ENCODE measurements at regions not wholly inside any gene's neighbourhood (a gene's known extent, or its start where the extent isn't known, plus 50 kb on each side); places are given as distances from the start of the nearest gene placed in this dataset. TPM values are rescaled to one million over a fixed set of nuclear protein-coding genes. Genes with fewer than 3 reads are reported as not detected.

- Histone ChIP-seq H3K36me3 (no peaks in the 10 kb centered on the region), H3K27me3 (no peaks in the 10 kb centered on the region), H3K4me3 (no peak overlapping the region), H3K4me1 (peaks cover 0 to 18% (median 3%) of the 10 kb centered on the region in 4 donors), H3K27ac (no peak overlapping the region), H3K9me3 (no peaks in the 10 kb centered on the region)
- TF ChIP-seq EP300 (IDR thresholded peaks at IDR 0.05) = no peak
- TF ChIP-seq POLR2A (IDR thresholded peaks at IDR 0.05) = no peak
- no peak for TF ChIP-seq CTCF (IDR thresholded peaks at IDR 0.05)
- WGBS, 2 donors = 81 to 85% methylated on average over 4 of the region's 4 CpGs
- no peak for DNase-seq (ENCODE audit: low spot score in 2 of 2)
Observed at GRCh38 chr6:148288541-148288940, 54.1 kb upstream of the SASH1 start.

GRCh38 chr6:148289153-148289552 lies 53.5 kb upstream of the SASH1 start:
- no peaks in the 10 kb centered on the region for H3K27me3 ChIP-seq
- H3K27ac ChIP-seq = no peak overlapping the region
- TF ChIP-seq CTCF (IDR thresholded peaks at IDR 0.05) = no peak
- no peak for TF ChIP-seq POLR2A (IDR thresholded peaks at IDR 0.05)
- TF ChIP-seq EP300 (IDR thresholded peaks at IDR 0.05) = no peak
- no peaks in the 10 kb centered on the region for H3K36me3 ChIP-seq
- H3K9me3 ChIP-seq = no peaks in the 10 kb centered on the region
- no peak overlapping the region for H3K4me3 ChIP-seq
- peaks cover 0 to 24% (median 5%) of the 10 kb centered on the region in 4 donors for H3K4me1 ChIP-seq
- no peak for DNase-seq (ENCODE audit: low spot score in 2 of 2)
- WGBS, 2 donors = 68 to 78% methylated on average over 6 of the region's 6 CpGs

GRCh38 chr6:148291876-148292275 lies 50.8 kb upstream of the SASH1 start:
- DNase-seq (ENCODE audit: low spot score in 2 of 2) = no peak
- no peak overlapping the region for H3K27ac ChIP-seq
- peaks cover 0 to 33% (median 7%) of the 10 kb centered on the region in 4 donors for H3K4me1 ChIP-seq
- TF ChIP-seq EP300 (IDR thresholded peaks at IDR 0.05) (no peak), CTCF (IDR thresholded peaks at IDR 0.05) (no peak)
- 31 to 34% methylated on average over 1 of the region's 1 CpG for WGBS, 2 donors
- no peak overlapping the region for H3K4me3 ChIP-seq
- H3K9me3 ChIP-seq = no peaks in the 10 kb centered on the region
- no peaks in the 10 kb centered on the region for H3K27me3 ChIP-seq
- H3K36me3 ChIP-seq = no peaks in the 10 kb centered on the region

Small RNA genes in the stretch of these regions (small RNA-seq; reads per million reads assigned to genes)
- gene RNU6-1222P = not detected

All from tibial nerve (tissue), 4 donors.